ENCODE measurements at regions not wholly inside any gene's neighbourhood (a gene's known extent, or its start where the extent isn't known, plus 50 kb on each side); places are given as distances from the start of the nearest gene placed in this dataset.
"Not testable (repeated sequence)": the region's sequence is repeated elsewhere in the genome, so short reads cannot be mapped to it uniquely, and the experiment has no call there.

DNA sequence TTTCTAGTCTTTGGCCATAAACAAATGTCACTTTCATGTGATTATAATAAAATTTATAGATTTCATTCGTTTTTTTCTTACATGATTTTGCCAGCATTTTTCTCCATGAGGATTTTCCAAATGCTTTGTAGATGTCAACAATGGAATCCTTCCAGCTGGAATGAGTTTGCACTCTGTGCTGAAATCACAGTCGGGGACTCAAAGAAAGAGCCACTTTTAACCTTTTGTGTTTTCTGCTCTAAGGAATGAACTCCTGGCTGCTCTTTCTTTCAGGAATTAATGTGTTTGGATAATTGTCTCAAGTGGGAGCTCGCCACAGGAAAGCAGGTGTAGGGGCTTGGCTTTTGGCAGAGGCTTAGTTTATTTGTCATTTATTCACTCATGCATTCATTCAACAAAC is 372.3 kb upstream of the SALL1 start:
- no peak for DNase-seq

GRCh38 chr16:51522902-51523301 is 371.8 kb upstream of the SALL1 start:
- DNase-seq: no peak

- not testable (repeated sequence) for DNase-seq
These were observed 365.9 kb upstream of the SALL1 start for GRCh38 chr16:51516960-51517359.

GRCh38 chr16:51510416-51510815 is 359.3 kb upstream of the SALL1 start:
- DNase-seq: no peak

GRCh38 chr16:51509336-51509735 is 358.3 kb upstream of the SALL1 start:
- no peak for DNase-seq

GRCh38 chr16:51508490-51509212 is 357.6 kb upstream of the SALL1 start:
- DNase-seq: no peak

GRCh38 chr16:51507286-51507685 is 356.2 kb upstream of the SALL1 start:
- DNase-seq: no peak

- DNase-seq: no peak
These were observed 349.2 kb upstream of the SALL1 start for GRCh38 chr16:51500306-51500705.

DNA sequence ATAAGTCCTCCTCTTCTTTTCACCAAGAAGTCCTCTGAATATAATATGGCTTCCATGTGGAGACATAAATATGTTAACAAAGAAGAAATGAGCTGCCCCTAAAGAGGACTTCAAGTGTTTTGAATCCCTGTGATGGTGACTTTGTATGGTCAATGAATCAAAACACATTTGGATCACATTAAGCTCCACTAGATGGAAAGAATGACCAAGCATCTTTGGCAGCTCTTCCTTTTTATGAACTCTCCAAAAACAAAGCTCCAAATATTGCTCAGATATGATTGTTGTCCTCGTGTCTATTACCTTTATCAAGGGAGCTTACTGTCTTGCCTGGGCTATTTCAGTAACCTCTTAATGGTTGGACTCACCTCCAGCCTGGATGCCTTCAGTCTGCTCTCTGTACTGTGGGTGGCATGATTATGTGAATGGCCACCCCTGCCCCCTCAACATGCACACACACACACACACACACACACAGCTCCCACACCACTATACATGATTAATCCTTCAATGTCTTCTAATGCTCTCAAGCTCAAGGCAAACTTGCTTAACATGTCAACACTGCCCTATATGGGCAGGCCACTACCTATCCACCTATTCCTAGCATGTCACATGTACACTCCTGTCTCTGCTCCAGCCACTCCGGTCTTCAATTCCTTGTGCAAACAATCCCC is 346.6 kb upstream of the SALL1 start:
- DNase-seq: no peak

DNA sequence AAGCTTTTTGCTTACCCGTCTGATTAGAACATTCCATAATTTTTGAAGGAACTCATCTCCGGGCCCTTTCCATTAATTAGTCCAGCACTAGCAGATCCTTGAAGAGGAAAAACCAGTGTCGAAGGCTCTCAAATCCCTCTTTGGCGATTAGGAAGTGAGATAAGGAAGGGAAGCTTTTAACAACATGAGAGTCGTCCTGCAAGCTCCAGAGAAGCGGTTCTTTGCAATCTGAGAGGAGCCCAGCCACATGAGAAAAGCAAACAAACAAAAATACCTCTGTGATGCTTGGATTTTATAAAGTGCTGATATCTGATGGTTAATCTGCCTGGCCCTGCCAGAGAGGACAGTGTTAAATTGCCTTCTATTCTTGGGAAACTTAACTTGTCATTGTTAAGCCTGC is 339.8 kb upstream of the SALL1 start:
- DNase-seq: no peak

- no peak for DNase-seq
These were observed 336.8 kb upstream of the SALL1 start for GRCh38 chr16:51487880-51488279.

DNA sequence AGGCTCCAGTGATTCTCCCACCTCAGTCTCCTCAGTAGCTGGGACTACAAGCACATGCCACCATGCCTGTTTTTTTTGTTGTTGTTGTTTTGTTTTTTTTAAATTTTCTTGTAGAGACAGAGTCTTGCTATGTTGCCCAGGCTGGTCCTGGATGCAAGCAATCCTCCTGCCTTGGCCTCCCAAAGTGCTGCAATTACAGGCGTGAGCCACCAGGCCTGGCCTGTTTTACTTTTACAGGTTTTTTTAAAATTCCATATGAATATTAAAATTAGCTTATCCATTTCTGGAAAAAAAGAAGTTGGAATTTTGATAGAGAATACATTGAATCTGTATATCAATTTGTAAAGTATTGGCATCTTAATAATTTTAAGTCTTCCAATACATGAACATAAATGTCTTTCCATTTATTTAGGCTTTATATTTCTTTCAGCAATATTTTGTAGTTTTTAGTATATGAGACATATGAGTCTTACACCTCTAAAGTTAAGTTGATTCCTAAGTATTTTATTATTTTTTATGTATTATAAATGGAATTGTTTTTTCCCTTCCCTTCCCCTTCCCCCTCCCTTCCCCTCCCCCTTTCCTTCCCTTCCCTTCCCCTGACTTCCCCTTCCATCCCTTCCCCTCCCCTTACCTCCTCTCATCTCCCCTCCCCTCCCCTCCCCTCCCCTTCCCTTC is 323.5 kb upstream of the SALL1 start:
- no peak for DNase-seq

DNA sequence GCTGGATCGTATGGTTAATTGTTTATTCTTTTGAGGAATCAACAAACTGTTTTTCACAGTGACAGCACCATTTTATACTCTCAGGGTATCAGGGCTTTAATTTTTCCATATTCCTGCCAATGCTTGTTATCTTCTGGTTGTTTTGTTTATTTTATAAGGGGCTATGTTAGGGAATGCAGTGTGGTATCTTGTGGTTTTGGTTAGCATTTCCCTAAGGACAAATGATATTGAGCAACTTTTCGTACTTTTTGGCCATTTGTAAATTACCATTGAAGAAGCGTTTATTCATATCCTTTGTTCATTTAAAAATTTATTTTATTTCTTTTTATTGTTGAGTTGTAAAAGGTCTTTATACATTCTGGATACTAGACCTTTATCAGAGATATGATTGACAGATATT is 322.0 kb upstream of the SALL1 start:
- no peak for DNase-seq

DNA sequence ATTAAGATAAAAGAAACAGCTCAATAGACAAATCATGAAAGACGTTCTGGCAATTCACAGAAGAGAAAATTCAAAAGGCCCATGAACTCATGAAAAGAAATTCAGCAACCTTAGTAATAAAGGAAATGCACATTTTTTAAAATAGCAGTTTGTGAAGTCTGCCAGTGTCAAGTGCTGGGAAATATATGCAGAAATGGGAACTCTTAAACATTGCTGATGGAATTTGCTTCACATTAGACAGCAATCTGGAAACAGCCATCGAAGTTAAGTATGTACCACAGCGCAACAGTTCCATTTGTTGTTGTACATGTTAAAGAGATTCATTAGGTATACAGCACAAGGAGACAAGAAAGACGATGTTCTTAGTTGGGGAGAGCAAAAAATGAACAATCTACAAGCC is 319.4 kb upstream of the SALL1 start:
- no peak for DNase-seq

DNA sequence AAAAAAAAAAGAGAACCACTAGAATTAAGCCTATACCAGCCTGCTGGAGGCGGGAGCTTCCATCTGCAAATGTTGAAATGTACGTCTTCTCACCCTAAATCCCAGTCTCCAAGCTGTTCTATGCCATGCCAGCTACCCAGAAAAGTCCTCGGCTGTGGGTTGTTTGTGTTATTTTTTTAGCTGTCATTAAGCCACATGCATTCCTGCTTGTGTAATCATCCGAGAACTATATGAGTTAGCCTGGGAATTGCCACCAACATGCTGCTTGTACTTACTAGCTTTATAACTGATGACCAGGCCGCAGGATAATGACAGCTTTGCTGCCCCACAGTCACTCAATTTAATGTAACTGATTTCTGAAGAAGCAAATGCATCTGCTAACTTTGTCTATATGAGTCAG is 313.9 kb upstream of the SALL1 start:
- DNase-seq: peak; percentile 45

DNA sequence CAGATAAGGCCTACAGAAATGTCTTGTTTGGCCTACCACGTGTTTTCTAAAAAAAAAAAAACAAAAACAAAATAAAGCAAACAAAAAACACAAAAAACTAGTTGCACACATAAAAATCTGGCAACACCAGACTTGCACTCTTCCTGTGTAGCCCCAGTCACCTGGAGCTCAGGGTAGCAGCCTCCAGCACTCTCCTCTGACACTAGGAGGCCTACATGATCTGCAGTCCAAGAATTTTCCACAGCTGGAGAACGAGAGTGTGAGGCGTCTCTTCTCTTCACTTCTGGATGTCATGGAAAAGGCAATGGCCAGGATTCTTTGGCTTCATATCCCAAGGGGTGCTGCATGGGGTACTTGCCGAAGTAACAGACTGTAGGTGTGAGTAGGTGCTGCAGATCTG is 310.2 kb upstream of the SALL1 start:
- no peak for DNase-seq

DNA sequence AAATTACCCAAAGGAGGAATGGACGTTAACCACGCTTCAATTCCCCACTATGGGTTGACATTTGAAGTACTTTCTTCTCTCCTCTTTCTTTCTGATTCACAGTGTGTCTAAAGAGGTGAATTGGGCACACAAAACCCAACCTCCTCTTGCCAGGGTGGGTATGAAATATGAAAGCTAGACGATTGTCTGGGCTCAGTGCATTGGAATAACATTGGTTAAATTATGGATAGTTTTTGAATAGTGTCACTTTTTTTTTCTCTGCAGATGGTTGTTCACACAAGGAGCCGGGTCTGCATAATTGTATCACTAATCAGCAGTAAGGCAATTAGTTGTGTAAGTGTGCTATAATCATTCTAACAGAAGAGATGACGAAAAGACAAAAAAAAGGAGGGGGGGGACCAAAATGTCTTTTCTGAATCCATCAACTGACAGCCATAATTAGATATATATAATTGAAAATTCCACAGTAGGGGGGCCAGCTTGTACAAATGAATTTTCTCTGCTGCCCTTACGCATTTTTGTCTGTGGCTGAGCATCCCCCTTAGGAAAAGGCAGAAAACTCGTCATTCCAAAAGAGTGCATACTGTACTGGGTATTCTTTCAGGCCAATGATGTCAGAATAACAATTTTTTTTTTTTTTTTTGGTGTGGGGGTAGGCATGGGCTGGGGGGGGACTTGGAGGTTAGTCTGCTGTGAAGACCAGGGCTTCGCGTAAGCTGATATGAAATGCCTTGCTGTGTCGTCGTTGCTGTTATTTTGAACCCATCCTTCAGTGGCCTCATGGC is 307.5 kb upstream of the SALL1 start:
- DNase-seq: peak; percentile 78

- DNase-seq: no peak
These were observed 306.7 kb upstream of the SALL1 start for GRCh38 chr16:51457775-51458174.

DNA sequence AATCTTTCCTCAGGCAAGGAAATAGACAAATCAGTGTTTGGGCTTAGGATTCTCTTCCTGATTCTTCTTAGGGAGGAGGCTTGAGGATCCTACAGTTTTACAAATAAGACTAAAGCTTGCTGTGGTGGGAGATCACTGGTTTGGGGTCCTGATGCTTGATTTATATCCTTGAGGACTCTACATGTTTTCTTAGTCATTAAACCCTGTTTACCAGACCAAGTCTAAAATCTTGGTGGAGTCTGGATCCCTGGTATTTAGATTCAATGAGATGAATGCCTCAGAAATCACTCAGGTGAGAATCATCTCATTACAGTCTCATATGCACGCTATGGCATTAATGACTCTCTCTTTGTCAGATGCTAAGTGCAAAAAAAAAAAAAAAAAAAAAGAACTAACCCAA is 304.3 kb upstream of the SALL1 start:
- no peak for DNase-seq

- no peak for DNase-seq
These were observed 302.2 kb upstream of the SALL1 start for GRCh38 chr16:51453251-51453650.

GRCh38 chr16:51450909-51451308 is 299.8 kb upstream of the SALL1 start:
- no peak for DNase-seq

DNA sequence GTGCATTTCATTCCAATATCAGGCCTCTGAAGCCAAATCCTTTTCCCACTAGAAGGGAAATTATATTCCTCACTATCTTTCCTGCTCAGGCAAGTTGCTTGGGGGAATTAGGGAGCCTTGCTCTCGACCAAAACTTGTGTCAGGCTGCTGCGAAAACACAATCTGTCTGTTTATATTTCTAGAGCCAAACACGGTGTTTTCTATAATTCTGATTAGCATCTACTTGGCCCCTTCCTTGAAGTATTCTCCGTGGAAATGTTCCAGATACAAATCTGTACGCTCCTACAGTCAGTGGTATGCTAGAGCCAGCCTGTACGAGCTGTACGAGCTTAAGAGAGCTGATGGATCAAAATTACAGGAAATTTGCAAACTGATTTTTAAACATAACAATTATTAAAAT is 299.3 kb upstream of the SALL1 start:
- DNase-seq: no peak

GRCh38 chr16:51449441-51449840 is 298.4 kb upstream of the SALL1 start:
- peak; percentile 73 for DNase-seq

Measured in eye (tissue), 1 donor.